H1 (cell line): ENCODE measurements at regions not wholly inside any gene's neighbourhood (a gene's known extent, or its start where the extent isn't known, plus 50 kb on each side); places are given as distances from the start of the nearest gene placed in this dataset.

Experiments
- CTCF ChIA-PET: fragments of 300-600 bp; sonication (Branson Sonifier 250); formaldehyde crosslinking; loops from one replicate; lab custom pipeline; 2021; ENCODE audit not compliant: partially characterized antibody; lab: Charles Lee
- POLR2A ChIA-PET: fragments of 300-600 bp; sonication (Branson Sonifier 250); formaldehyde crosslinking; loops from one replicate; lab custom pipeline; 2021; ENCODE audit warnings: inconsistent platforms; ENCODE audit not compliant: partially characterized antibody; lab: Charles Lee
- DNase-seq, 2 experiments: peaks; one replicate each; pipeline versions ENCODE4 v3.0.0 to v3.0.0-alpha.2; 2010 to 2022; ENCODE audit warnings: low spot score in 2 of 2, low read depth in 1 of 2, mixed read lengths in 1 of 2
- FAIRE-seq: peaks from 2 replicates; lab custom pipeline; 2011; peaks lifted over from hg19 to GRCh38; lab: Jason Lieb, UNC
- H2AFZ ChIP-seq: 2 replicates; pipeline ENCODE4 v1.8.1; 2012; ENCODE audit warnings: low read length, inconsistent platforms
- H2AK5ac ChIP-seq: 2 replicates; pipeline ENCODE4 v1.6.1; 2013; ENCODE audit warnings: low read depth, low read length
- H2BK120ac ChIP-seq: replicated peaks from 2 replicates; pipeline ENCODE3; 2013; ENCODE audit warnings: low read depth, low read length, inconsistent platforms
- H2BK12ac ChIP-seq: 2 replicates; pipeline ENCODE4 v1.6.1; 2013; ENCODE audit warnings: low read depth, low read length
- H2BK15ac ChIP-seq: 2 replicates; pipeline ENCODE4 v1.6.1; 2013; ENCODE audit warnings: low read length
- H2BK20ac ChIP-seq: 2 replicates; pipeline ENCODE4 v1.6.1; 2013; ENCODE audit warnings: low read length
- H2BK5ac ChIP-seq: 2 replicates; pipeline ENCODE4 v1.6.1; 2013; ENCODE audit warnings: low read depth, low read length
- H3K14ac ChIP-seq: 2 replicates; pipeline ENCODE4 v1.6.1; 2013; ENCODE audit warnings: inconsistent platforms; ENCODE audit not compliant: insufficient read length
- H3K18ac ChIP-seq: 2 replicates; pipeline ENCODE4 v1.6.1; 2013; ENCODE audit warnings: low read length; ENCODE audit errors: extremely low read depth
- H3K23ac ChIP-seq: 2 replicates; pipeline ENCODE4 v1.6.1; 2013; ENCODE audit warnings: inconsistent platforms; ENCODE audit not compliant: insufficient read length
- H3K23me2 ChIP-seq: 2 replicates; pipeline ENCODE4 v1.6.1; 2013; ENCODE audit warnings: low read depth, low read length
- H3K27ac ChIP-seq: 2 replicates; pipeline ENCODE4 v1.6.1; 2011; ENCODE audit warnings: low read depth, low read length, inconsistent platforms
- H3K27me3 ChIP-seq, 4 experiments: replicated peaks in 1 of 4; 1 replicate in 1 of 4; 2 replicates in 3 of 4; pipeline versions ENCODE4 v1.6.1 to v1.8.1; 2011 to 2013; ENCODE audit warnings: low read length in 3 of 4, mild to moderate bottlenecking in 3 of 4, inconsistent platforms in 2 of 4, mixed read lengths in 2 of 4, moderate library complexity in 1 of 4; ENCODE audit not compliant: control insufficient read depth in 3 of 4, insufficient read depth in 3 of 4; ENCODE audit errors: extremely low read depth in 1 of 4
- H3K36me3 ChIP-seq, 4 experiments: 2 replicates each; pipeline versions ENCODE4 v1.6.1 to v1.8.1; 2011 to 2013; ENCODE audit warnings: mild to moderate bottlenecking in 4 of 4, low read length in 3 of 4, moderate library complexity in 2 of 4, control low read depth in 1 of 4, inconsistent platforms in 1 of 4; ENCODE audit not compliant: insufficient read depth in 4 of 4, control insufficient read depth in 2 of 4
- H3K4ac ChIP-seq: replicated peaks from 2 replicates; pipeline ENCODE3; 2013; ENCODE audit warnings: low read length, low read depth, mixed read lengths, inconsistent platforms; ENCODE audit not compliant: insufficient read length
- H3K4me1 ChIP-seq, 4 experiments: replicated peaks in 1 of 4; 1 replicate in 1 of 4; 2 replicates in 3 of 4; pipeline versions ENCODE4 v1.6.1 to v1.8.1; 2011 to 2013; ENCODE audit warnings: low read length in 3 of 4, inconsistent platforms in 2 of 4, mixed read lengths in 1 of 4; ENCODE audit not compliant: insufficient read depth in 4 of 4, control insufficient read depth in 3 of 4
- H3K4me2 ChIP-seq, 2 experiments: 2 replicates each; pipeline versions ENCODE4 v1.6.1 to v1.8.1; 2011 to 2013; ENCODE audit warnings: low read depth in 2 of 2, low read length in 2 of 2, control low read depth in 1 of 2, inconsistent platforms in 1 of 2, mild to moderate bottlenecking in 1 of 2; ENCODE audit not compliant: insufficient read depth in 1 of 2
- H3K4me3 ChIP-seq, 4 experiments: fragments of 200-600, 300-600 bp in 1 of 4; sonication (generic), shearing (Covaris generic), sonication (Bioruptor Twin) in 1 of 4; 2 replicates each; pipeline versions ENCODE4 v1.5.1 to v1.8.1; 2011 to 2016; ENCODE audit warnings: low read length in 4 of 4, low read depth in 3 of 4, control low read depth in 2 of 4, inconsistent platforms in 2 of 4, mild to moderate bottlenecking in 2 of 4, mixed read lengths in 1 of 4, moderate library complexity in 1 of 4; ENCODE audit not compliant: insufficient read depth in 2 of 4; ENCODE audit errors: extremely low read depth in 1 of 4
- H3K56ac ChIP-seq: replicated peaks from 2 replicates; pipeline ENCODE3; 2013; ENCODE audit warnings: low read depth, mild to moderate bottlenecking, mixed read lengths, low read length, inconsistent platforms; ENCODE audit not compliant: insufficient read length
- H3K79me1 ChIP-seq: 2 replicates; pipeline ENCODE4 v1.6.1; 2013; ENCODE audit warnings: low read depth, low read length, control low read depth
- H3K79me2 ChIP-seq, 2 experiments: 2 replicates each; pipeline versions ENCODE4 v1.6.1 to v1.8.1; 2012 to 2013; ENCODE audit warnings: low read length in 2 of 2, mild to moderate bottlenecking in 2 of 2, inconsistent platforms in 1 of 2; ENCODE audit not compliant: insufficient read depth in 2 of 2, control insufficient read depth in 1 of 2
- H3K9ac ChIP-seq, 4 experiments: replicated peaks in 1 of 4; 1 replicate in 1 of 4; 2 replicates in 3 of 4; pipeline versions ENCODE4 v1.6.1 to v1.8.1; 2011 to 2013; ENCODE audit warnings: low read depth in 3 of 4, low read length in 3 of 4, control low read depth in 2 of 4, mild to moderate bottlenecking in 2 of 4, moderate library complexity in 2 of 4, inconsistent platforms in 1 of 4; ENCODE audit errors: extremely low read depth in 1 of 4
- H3K9me3 ChIP-seq, 2 experiments: 2 replicates each; pipeline versions ENCODE4 v1.6.1 to v1.8.1; 2012 to 2013; ENCODE audit warnings: mild to moderate bottlenecking in 2 of 2, moderate library complexity in 2 of 2, control low read depth in 1 of 2, inconsistent platforms in 1 of 2, low read depth in 1 of 2, low read length in 1 of 2, mixed read lengths in 1 of 2; ENCODE audit not compliant: insufficient read depth in 2 of 2
- H4K20me1 ChIP-seq, 2 experiments: replicated peaks in 1 of 2; 2 replicates each; pipeline versions ENCODE3 to v1.8.1; 2011 to 2013; ENCODE audit warnings: inconsistent platforms in 2 of 2, low read length in 2 of 2, mild to moderate bottlenecking in 1 of 2; ENCODE audit not compliant: insufficient read depth in 2 of 2, control insufficient read depth in 1 of 2
- H4K5ac ChIP-seq: 2 replicates; pipeline ENCODE4 v1.6.1; 2013; ENCODE audit warnings: low read length, low read depth, mixed read lengths, inconsistent platforms; ENCODE audit not compliant: insufficient read length
- H4K8ac ChIP-seq: 2 replicates; pipeline ENCODE4 v1.8.0; 2013; ENCODE audit warnings: mild to moderate bottlenecking, moderate library complexity, low read length, inconsistent platforms; ENCODE audit not compliant: insufficient read depth; ENCODE audit errors: extremely low read depth
- H4K91ac ChIP-seq: replicated peaks from 2 replicates; pipeline ENCODE3; 2013; ENCODE audit warnings: low read length, mixed read lengths, inconsistent platforms; ENCODE audit not compliant: insufficient read length
- ATF2 ChIP-seq: IDR thresholded peaks from 2 replicates; pipeline ENCODE4 v1.6.1; 2012; ENCODE audit warnings: low read length, inconsistent platforms
- CBX8 ChIP-seq: fragments of 300-800, 300-1000 bp; sonication (generic); IDR thresholded peaks from 2 replicates; pipeline ENCODE4 v1.7.1; 2016; ENCODE audit warnings: low read depth, low read length, borderline replicate concordance
- HDAC2 ChIP-seq, 2 experiments: fragments of 300-600 bp in 1 of 2; sonication (generic) in 1 of 2; IDR thresholded peaks; 2 replicates each; pipeline ENCODE4 v1.6.1; 2011 to 2012; ENCODE audit warnings: low read depth in 2 of 2, low read length in 2 of 2, mild to moderate bottlenecking in 2 of 2, moderate library complexity in 2 of 2, borderline replicate concordance in 1 of 2, inconsistent platforms in 1 of 2
- MAFK ChIP-seq: IDR thresholded peaks from 2 replicates; pipeline ENCODE4 v1.6.1; 2012; ENCODE audit warnings: low read depth, mild to moderate bottlenecking, improper control_type of control experiment, low read length
- PHF8 ChIP-seq: fragments of 200-600 bp; sonication (generic); conservative IDR thresholded peaks from 2 replicates; pipeline ENCODE4 v1.7.1; 2012; ENCODE audit warnings: low read depth, mild to moderate bottlenecking, inconsistent platforms, low read length, moderate library complexity
- POU5F1 ChIP-seq: IDR thresholded peaks from 2 replicates; pipeline ENCODE4 v1.6.1; 2011; ENCODE audit warnings: low read depth, mild to moderate bottlenecking, low read length, moderate library complexity
- RBBP5 ChIP-seq: IDR thresholded peaks from 2 replicates; pipeline ENCODE4 v1.7.1; 2012; ENCODE audit warnings: low read depth, mild to moderate bottlenecking, inconsistent platforms, low read length, moderate library complexity, borderline replicate concordance
- SUZ12 ChIP-seq: fragments of 200-600 bp; sonication (generic); IDR thresholded peaks from 2 replicates; pipeline ENCODE4 v1.6.1; 2012; ENCODE audit warnings: mild to moderate bottlenecking, inconsistent platforms, low read length, moderate library complexity, mixed read lengths
- WGBS, 2 experiments: shearing (Covaris generic) in 1 of 2; methylation state at CpG; one replicate each; pipeline versions ENCODE4 v1.1.6 to v1.1.7; 2013 to 2015; ENCODE audit warnings: low lambda C conversion rate in 2 of 2, mixed read lengths in 2 of 2, inconsistent platforms in 1 of 2, low coverage in 1 of 2, missing lambda C conversion rate in 1 of 2; ENCODE audit not compliant: insufficient replicate concordance in 2 of 2, insufficient coverage in 1 of 2, insufficient read length in 1 of 2; ENCODE audit errors: extremely low coverage in 1 of 2, missing lambda C conversion rate in 1 of 2; 5-methylcytosine and 5-hydroxymethylcytosine counted together

- Histone ChIP-seq H3K9me3 (no peaks in the 10 kb centered on the region), H2AK5ac (no peak overlapping the region), H2AFZ (no peak overlapping the region), H3K14ac (no peak overlapping the region)
- no peak for DNase-seq
- no peak for FAIRE-seq
- TF ChIP-seq POU5F1 (no peak), MAFK (no peak), SUZ12 (no peak), ATF2 (no peak), PHF8 (no peak), HDAC2 (IDR thresholded peaks at IDR 0.05; ENCODE audit: borderline replicate concordance in 1 of 2, low read depth in 2 of 2, low read length in 2 of 2) (no peak), CBX8 (no peak), RBBP5 (no peak)
- TF ChIP-seq, all 59 proteins: peak for 0
- Histone ChIP-seq H3K4me1 (no peaks in the 10 kb centered on the region), H2BK12ac (no peak overlapping the region), H3K4me3 (no peak overlapping the region), H2BK20ac (no peak overlapping the region), H3K79me1 (no peaks in the 10 kb centered on the region), H2BK120ac (no peak overlapping the region), H4K5ac (no peak overlapping the region), H3K23me2 (no peaks in the 10 kb centered on the region), H3K4me2 (no peak overlapping the region), H3K23ac (no peak overlapping the region), H2BK15ac (no peak overlapping the region), H4K91ac (no peak overlapping the region), H3K36me3 (no peaks in the 10 kb centered on the region), H3K18ac (no peak overlapping the region), H4K8ac (no peak overlapping the region), H2BK5ac (no peak overlapping the region), H3K27ac (no peak overlapping the region), H3K9ac (no peak overlapping the region), H3K56ac (no peak overlapping the region), H3K79me2 (no peaks in the 10 kb centered on the region), H4K20me1 (no peaks in the 10 kb centered on the region), H3K27me3 (no peaks in the 10 kb centered on the region), H3K4ac (no peak overlapping the region)
- ChIA-PET CTCF (interaction anchor here (0.6 to 1.2 kb wide), 2 partner anchors 12 to 155 kb away, joined by 3 read pairs; no protein-coding TSS in a partner anchor), POLR2A (no interaction called here)
- WGBS, 2 experiments, result 89% methylated on average over 1 of the region's 1 CpG; no CpG with 5 or more reads in 1 of the 2 experiments
Observed at GRCh38 chr3:81161851-81162250, 599.6 kb downstream of the GBE1 start.
